ENCODE measurements at regions not wholly inside any gene's neighbourhood (a gene's known extent, or its start where the extent isn't known, plus 50 kb on each side); places are given as distances from the start of the nearest gene placed in this dataset.

- TF ChIP-seq POLR2A (IDR thresholded peaks at IDR 0.05) (no peak), CTCF (IDR thresholded peaks at IDR 0.05) (no peak)
Observed at GRCh38 chrX:138986866-138987265, 275.3 kb upstream of the FGF13 start.
